Fibroblast of lung (primary cell): ENCODE measurements at regions not wholly inside any gene's neighbourhood (a gene's known extent, or its start where the extent isn't known, plus 50 kb on each side); places are given as distances from the start of the nearest gene placed in this dataset.

Experiments
- DNase-seq, 2 donors: peaks; one replicate each; pipeline versions ENCODE4 v3.0.0 to v3.0.0-alpha.2; 2010; ENCODE audit warnings: low read depth in 2 of 2
- H2AFZ ChIP-seq: 2 replicates; pipeline ENCODE4 v1.5.1; 2012; ENCODE audit warnings: low read length, control low read depth, inconsistent platforms
- H3K27ac ChIP-seq: 2 replicates; pipeline ENCODE4 v1.5.1; 2011; ENCODE audit warnings: low read length, control low read depth; ENCODE audit not compliant: insufficient read depth
- H3K27me3 ChIP-seq: 2 replicates; pipeline ENCODE4 v1.5.1; 2011; ENCODE audit warnings: mild to moderate bottlenecking, low read length; ENCODE audit not compliant: control insufficient read depth, insufficient read depth
- H3K36me3 ChIP-seq: 2 replicates; pipeline ENCODE4 v1.5.1; 2011; ENCODE audit warnings: low read length; ENCODE audit not compliant: control insufficient read depth, insufficient read depth
- H3K4me1 ChIP-seq: 2 replicates; pipeline ENCODE4 v1.5.1; 2011; ENCODE audit warnings: low read length; ENCODE audit not compliant: control insufficient read depth, insufficient read depth; ENCODE audit errors: extremely low read depth
- H3K4me2 ChIP-seq: 2 replicates; pipeline ENCODE4 v1.5.1; 2011; ENCODE audit warnings: low read length, control low read depth; ENCODE audit not compliant: insufficient read depth; ENCODE audit errors: extremely low read depth
- H3K4me3 ChIP-seq, 4 experiments: fragments of 200-600 bp in 1 of 4; sonication (generic) in 1 of 4; replicated peaks in 1 of 4; 2 replicates each; pipeline ENCODE4 v1.5.1; 2011 to 2016; ENCODE audit warnings: low read length in 4 of 4, low read depth in 3 of 4, mild to moderate bottlenecking in 3 of 4, control low read depth in 2 of 4, inconsistent platforms in 1 of 4, mixed read lengths in 1 of 4; ENCODE audit not compliant: insufficient read depth in 1 of 4; ENCODE audit errors: control extremely low read depth in 1 of 4
- H3K79me2 ChIP-seq: 2 replicates; pipeline ENCODE4 v1.5.1; 2012; ENCODE audit warnings: mild to moderate bottlenecking, low read length, inconsistent platforms; ENCODE audit not compliant: control insufficient read depth, insufficient read depth
- H3K9ac ChIP-seq: 2 replicates; pipeline ENCODE4 v1.5.1; 2011; ENCODE audit warnings: mild to moderate bottlenecking, low read length, control low read depth; ENCODE audit not compliant: insufficient read depth
- H3K9me3 ChIP-seq: 2 replicates; pipeline ENCODE4 v1.5.1; 2012; ENCODE audit warnings: low read depth, low read length; ENCODE audit not compliant: control insufficient read depth, insufficient read depth
- H4K20me1 ChIP-seq: 2 replicates; pipeline ENCODE4 v1.5.1; 2011; ENCODE audit warnings: low read length; ENCODE audit not compliant: control insufficient read depth, insufficient read depth; ENCODE audit errors: extremely low read depth
- CTCF ChIP-seq, 2 donors: IDR thresholded peaks in 1 of 2; conservative IDR thresholded peaks in 1 of 2; 1 replicate in 1 of 2; 2 replicates in 1 of 2; pipeline ENCODE4 v1.5.1; 2011 to 2012; ENCODE audit warnings: low read length in 2 of 2, control low read depth in 1 of 2, inconsistent platforms in 1 of 2, low read depth in 1 of 2, mild to moderate bottlenecking in 1 of 2
- EZH2 ChIP-seq: IDR thresholded peaks from 2 replicates; pipeline ENCODE4 v1.5.1; 2012; ENCODE audit warnings: low read length, control low read depth, mild to moderate bottlenecking; ENCODE audit errors: missing control alignments

- Histone ChIP-seq H3K79me2 (no peaks in the 10 kb centered on the region), H3K27ac (no peak overlapping the region), H3K27me3 (no peaks in the 10 kb centered on the region), H3K9ac (no peak overlapping the region), H4K20me1 (no peaks in the 10 kb centered on the region), H3K4me3 (no peak overlapping the region), H3K9me3 (no peaks in the 10 kb centered on the region), H2AFZ (no peak overlapping the region), H3K4me2 (no peak overlapping the region), H3K4me1 (no peaks in the 10 kb centered on the region), H3K36me3 (no peaks in the 10 kb centered on the region)
- DNase-seq: no peak
- TF ChIP-seq CTCF (conservative IDR thresholded peaks at IDR 0.05 in 1 of 2, IDR thresholded peaks at IDR 0.05 in 1 of 2; ENCODE audit: low read depth in 1 of 2, low read length in 2 of 2): no peak
- TF ChIP-seq EZH2: no peak
Measured at GRCh38 chr4:77282305-77282704, 125.3 kb downstream of the CCNG2 start.

- no peaks in the 10 kb centered on the region for H4K20me1 ChIP-seq
- DNase-seq: peak in 1 of 2 donors; percentile 2
- no peaks in the 10 kb centered on the region for H3K9me3 ChIP-seq
- H3K4me2 ChIP-seq: no peak overlapping the region
- no peaks in the 10 kb centered on the region for H3K4me1 ChIP-seq
- no peaks in the 10 kb centered on the region for H3K79me2 ChIP-seq
- H3K4me3 ChIP-seq: no peak overlapping the region
- no peak overlapping the region for H3K27ac ChIP-seq
- H3K9ac ChIP-seq: no peak overlapping the region
- H3K36me3 ChIP-seq: no peaks in the 10 kb centered on the region
- TF ChIP-seq EZH2 (no peak), CTCF (conservative IDR thresholded peaks at IDR 0.05 in 1 of 2, IDR thresholded peaks at IDR 0.05 in 1 of 2; ENCODE audit: low read depth in 1 of 2, low read length in 2 of 2) (no peak)
- H3K27me3 ChIP-seq: no peaks in the 10 kb centered on the region
- no peak overlapping the region for H2AFZ ChIP-seq
Measured at GRCh38 chr4:77284036-77284435, 127.0 kb downstream of the CCNG2 start.

- H3K4me2 ChIP-seq: no peak overlapping the region
- H3K4me3 ChIP-seq: no peak overlapping the region
- no peaks in the 10 kb centered on the region for H3K9me3 ChIP-seq
- no peak overlapping the region for H3K9ac ChIP-seq
- TF ChIP-seq EZH2: no peak
- TF ChIP-seq CTCF (conservative IDR thresholded peaks at IDR 0.05 in 1 of 2, IDR thresholded peaks at IDR 0.05 in 1 of 2; ENCODE audit: low read depth in 1 of 2, low read length in 2 of 2): no peak
- H4K20me1 ChIP-seq: no peaks in the 10 kb centered on the region
- H2AFZ ChIP-seq: no peak overlapping the region
- no peaks in the 10 kb centered on the region for H3K79me2 ChIP-seq
- no peaks in the 10 kb centered on the region for H3K27me3 ChIP-seq
- H3K27ac ChIP-seq: no peak overlapping the region
- no peaks in the 10 kb centered on the region for H3K4me1 ChIP-seq
- DNase-seq: no peak
- H3K36me3 ChIP-seq: no peaks in the 10 kb centered on the region
Measured at GRCh38 chr4:77286906-77287305, 129.9 kb downstream of the CCNG2 start.
